Suprapubic skin (tissue), 4 donors: ENCODE measurements at regions not wholly inside any gene's neighbourhood (a gene's known extent, or its start where the extent isn't known, plus 50 kb on each side); places are given as distances from the start of the nearest gene placed in this dataset.

Source experiments
- CTCF ChIP-seq, 2 donors: fragments of 200-600 bp in 1 of 2; fragments of 450-650 bp in 1 of 2; sonication (generic) in 1 of 2; IDR thresholded peaks; one replicate each; pipeline ENCODE4 v1.5.1; 2016 to 2019; ENCODE audit warnings: antibody characterized with exemption in 2 of 2, mild to moderate bottlenecking in 1 of 2, moderate library complexity in 1 of 2
- EP300 ChIP-seq: sonication (generic); formaldehyde crosslinking; IDR thresholded peaks from one replicate; pipeline ENCODE4 v1.6.1; 2017; ENCODE audit warnings: antibody characterized with exemption
- POLR2A ChIP-seq, 2 donors: fragments of 450-650 bp; IDR thresholded peaks; one replicate each; pipeline ENCODE4 v1.6.1; 2017; ENCODE audit warnings: antibody characterized with exemption in 2 of 2, mild to moderate bottlenecking in 2 of 2, moderate library complexity in 2 of 2
- POLR2AphosphoS5 ChIP-seq, 3 donors: sonication (generic); formaldehyde crosslinking; IDR thresholded peaks; one replicate each; pipeline ENCODE4 v1.6.1; 2017; ENCODE audit warnings: antibody characterized with exemption in 3 of 3

- TF ChIP-seq EP300, result no peak
- no peak for TF ChIP-seq POLR2AphosphoS5 (IDR thresholded peaks at IDR 0.05)
- TF ChIP-seq CTCF (IDR thresholded peaks at IDR 0.05), result no peak
- no peak for TF ChIP-seq POLR2A (IDR thresholded peaks at IDR 0.05)
These were observed 318.0 kb downstream of the BMP2 start for GRCh38 chr20:7085467-7085866.
